HG02588 (cell line): ENCODE measurements at regions not wholly inside any gene's neighbourhood (a gene's known extent, or its start where the extent isn't known, plus 50 kb on each side); places are given as distances from the start of the nearest gene placed in this dataset.

Experiments
- ATAC-seq: cut with Tn5 transposase; IDR thresholded peaks from one replicate; pipeline ENCODE4 v1.9.1; 2021; ENCODE audit warnings: mild to moderate bottlenecking, moderate library complexity; ENCODE audit not compliant: unreplicated experiment

DNA sequence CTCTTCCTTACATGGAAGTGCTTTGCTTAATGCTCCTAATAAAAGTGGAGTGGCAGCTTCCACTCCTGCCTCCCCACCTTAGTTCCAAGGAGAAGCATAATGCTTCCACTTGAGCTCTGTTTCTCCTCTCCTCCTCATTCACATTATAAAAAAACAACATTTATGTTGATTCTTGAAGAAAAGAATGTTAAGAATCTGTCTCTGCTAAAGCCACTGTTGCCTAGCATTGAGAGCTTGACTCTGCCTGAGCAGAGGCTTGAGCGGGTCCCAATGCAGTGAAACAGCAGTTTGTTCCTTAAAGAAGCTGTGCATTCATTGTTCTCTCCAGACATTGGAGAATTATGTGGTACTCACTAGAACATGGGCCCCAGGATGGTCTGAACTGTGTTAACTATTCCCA lies 101.5 kb upstream of the GHR start:
- ATAC-seq = no peak

DNA sequence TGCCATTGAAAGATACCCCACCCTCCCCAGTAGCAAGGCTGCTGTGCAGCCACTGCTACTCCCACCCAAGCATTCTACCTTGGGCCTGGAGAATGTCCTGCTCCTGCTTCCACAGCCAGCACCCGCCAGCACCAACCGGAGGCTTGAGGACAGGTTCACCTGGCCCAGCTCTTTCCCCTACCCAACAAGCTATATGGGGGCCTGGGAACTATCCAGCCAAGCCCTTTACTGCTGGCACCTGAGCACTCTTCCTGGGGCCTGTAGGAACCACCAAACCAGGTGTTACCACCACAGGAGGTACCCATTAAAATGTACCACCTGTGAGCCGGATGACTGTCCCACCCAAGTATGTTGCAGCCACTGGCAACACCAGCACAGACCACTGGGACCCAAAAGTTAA lies 86.1 kb upstream of the GHR start:
- ATAC-seq = no peak

DNA sequence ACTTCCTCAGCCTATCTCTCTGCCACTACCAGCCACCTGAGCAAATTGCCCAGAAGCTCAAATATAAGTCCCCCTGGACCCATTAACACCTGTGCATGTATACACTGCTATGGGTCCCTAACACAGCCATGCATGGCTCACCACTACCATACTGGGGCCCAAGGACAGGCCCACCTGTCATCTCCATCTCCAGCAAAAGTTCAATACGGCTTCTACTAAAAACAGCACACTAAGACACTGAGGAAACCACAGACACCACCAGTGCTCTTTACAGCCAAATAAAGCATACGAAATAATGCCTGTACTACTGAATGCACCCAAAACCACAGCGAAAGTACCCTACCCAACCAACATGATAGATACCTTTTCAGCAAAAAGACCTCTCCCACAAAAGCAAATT lies 85.6 kb upstream of the GHR start:
- no peak for ATAC-seq

- ATAC-seq = no peak
Measured at GRCh38 chr5:42338136-42338535, 85.1 kb upstream of the GHR start.

GRCh38 chr5:42349163-42349562 lies 74.1 kb upstream of the GHR start:
- ATAC-seq = no peak

- ATAC-seq = no peak
Measured at GRCh38 chr5:42351956-42352355, 71.3 kb upstream of the GHR start.

DNA sequence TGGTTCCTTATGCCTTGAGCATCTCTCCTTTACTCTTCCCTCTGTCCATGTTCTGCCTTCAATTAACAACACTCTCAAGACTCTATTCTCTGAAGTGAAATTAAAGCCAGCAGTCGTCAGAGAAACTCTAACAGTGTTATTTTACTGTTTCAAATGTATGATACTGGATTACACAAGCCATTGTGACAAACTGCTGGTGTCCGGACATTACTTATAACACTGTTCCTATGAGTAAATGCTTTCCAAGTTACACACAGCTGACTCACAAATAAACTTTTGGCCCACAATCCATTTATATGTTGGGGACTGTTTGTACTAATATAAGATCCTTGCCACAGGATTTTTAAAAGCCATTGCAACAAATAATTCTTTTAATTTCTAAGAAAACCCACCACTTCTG lies 63.2 kb upstream of the GHR start:
- no peak for ATAC-seq

DNA sequence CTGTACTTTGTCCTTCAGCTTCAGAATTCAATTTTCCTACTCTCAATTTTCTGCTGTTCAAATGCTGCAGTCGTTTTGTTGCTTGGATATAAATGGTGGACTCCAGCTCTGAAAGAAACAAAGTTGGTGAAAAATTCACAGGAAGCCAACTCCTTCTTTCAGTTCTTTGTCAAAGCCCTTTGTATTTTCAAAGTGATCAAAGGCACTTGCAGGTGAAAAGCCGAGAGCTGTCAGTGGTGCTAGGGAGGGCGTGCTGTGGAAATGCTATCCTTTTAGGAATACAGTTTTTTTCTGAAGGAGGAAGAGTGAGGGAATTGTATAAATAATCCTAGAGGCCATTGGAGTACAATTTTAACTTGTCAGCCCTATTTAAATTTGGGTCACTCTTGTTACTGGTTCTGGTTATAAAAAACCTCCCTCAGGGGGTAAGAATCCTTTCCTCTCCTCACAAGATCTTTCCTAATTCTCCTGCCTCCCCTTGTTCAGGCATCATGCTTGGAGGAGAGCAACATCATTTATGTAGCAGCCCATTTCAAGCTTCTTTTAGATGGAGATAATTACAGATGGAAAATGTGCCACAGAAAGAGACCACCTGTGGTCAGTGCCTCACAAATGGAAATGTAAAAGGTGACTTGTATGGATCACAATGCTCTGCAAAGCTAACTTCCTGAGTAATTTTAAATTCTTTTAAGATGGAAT lies 62.5 kb upstream of the GHR start:
- no peak for ATAC-seq

- no peak for ATAC-seq
Measured at GRCh38 chr5:42361315-42361688, 61.9 kb upstream of the GHR start.

DNA sequence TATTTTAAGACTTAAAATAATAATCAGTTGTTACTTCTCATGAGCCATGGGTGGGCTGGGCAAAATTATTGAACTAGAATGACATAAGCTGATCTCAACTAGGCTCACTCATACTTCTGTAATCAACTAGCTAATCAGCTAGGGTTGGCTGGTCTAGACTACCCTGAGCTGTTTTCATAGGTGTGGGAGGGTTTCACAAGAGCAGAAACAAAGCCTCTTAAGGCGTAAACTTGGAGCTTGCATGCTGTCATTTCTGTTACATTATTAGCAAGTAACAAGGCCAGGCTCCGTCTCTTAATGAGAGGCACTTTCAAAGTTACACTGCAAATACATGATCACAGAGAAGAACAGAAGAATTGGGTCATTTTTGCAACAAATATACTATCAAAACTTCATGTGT lies 57.2 kb upstream of the GHR start:
- no peak for ATAC-seq
